NCI-H2227 (cell line): ENCODE measurements at regions not wholly inside any gene's neighbourhood (a gene's known extent, or its start where the extent isn't known, plus 50 kb on each side); places are given as distances from the start of the nearest gene placed in this dataset.
A peak's percentile ranks its signal among the peaks of the same experiment; 100 is the strongest.
"Not testable (repeated sequence)": the region's sequence is repeated elsewhere in the genome, so short reads cannot be mapped to it uniquely, and the experiment has no call there.

Experiments used
- DNase-seq: peaks from one replicate; lab custom pipeline; 2025; ENCODE audit not compliant: unreplicated experiment; lab: John Stamatoyannopoulos, UW

GRCh38 chr10:76815505-76815904 lies 822.1 kb downstream of the KCNMA1 start:
- not testable (repeated sequence) for DNase-seq

- DNase-seq = no peak
Observed at GRCh38 chr10:76811430-76811829, 826.2 kb downstream of the KCNMA1 start.

GRCh38 chr10:76788452-76788811 lies 849.2 kb downstream of the KCNMA1 start:
- no peak for DNase-seq

GRCh38 chr10:76787746-76788451 lies 849.7 kb downstream of the KCNMA1 start:
- no peak for DNase-seq

GRCh38 chr10:76786504-76787072 lies 851.0 kb downstream of the KCNMA1 start:
- no peak for DNase-seq

GRCh38 chr10:76784076-76784475 lies 853.5 kb downstream of the KCNMA1 start:
- DNase-seq = no peak

- DNase-seq = no peak
Observed at GRCh38 chr10:76779796-76780301, 857.8 kb downstream of the KCNMA1 start.

- DNase-seq = peak; percentile 13
Observed at GRCh38 chr10:76778914-76779795, 858.5 kb downstream of the KCNMA1 start.

- DNase-seq = no peak
Observed at GRCh38 chr10:76774987-76775603, 862.5 kb downstream of the KCNMA1 start.

- no peak for DNase-seq
Observed at GRCh38 chr10:76769582-76769981, 868.0 kb downstream of the KCNMA1 start.

GRCh38 chr10:76769161-76769560 lies 868.4 kb downstream of the KCNMA1 start:
- no peak for DNase-seq

GRCh38 chr10:76766682-76767081 lies 870.9 kb downstream of the KCNMA1 start:
- no peak for DNase-seq

- not testable (repeated sequence) for DNase-seq
Observed at GRCh38 chr10:76764921-76765320, 872.7 kb downstream of the KCNMA1 start.

GRCh38 chr10:76764177-76764576 lies 873.4 kb downstream of the KCNMA1 start:
- DNase-seq = no peak

- DNase-seq = no peak
Observed at GRCh38 chr10:76763376-76763775, 874.2 kb downstream of the KCNMA1 start.

GRCh38 chr10:76759681-76760080 lies 877.9 kb downstream of the KCNMA1 start:
- no peak for DNase-seq

- DNase-seq = no peak
Observed at GRCh38 chr10:76743169-76743568, 894.4 kb downstream of the KCNMA1 start.

- DNase-seq = no peak
Observed at GRCh38 chr10:76740514-76740913, 897.1 kb downstream of the KCNMA1 start.

- DNase-seq = no peak
Observed at GRCh38 chr10:76738991-76739390, 898.6 kb downstream of the KCNMA1 start.

GRCh38 chr10:76736815-76737618 lies 900.6 kb downstream of the KCNMA1 start:
- DNase-seq = no peak
